IgD-negative memory B cell (primary cell): ENCODE measurements at regions not wholly inside any gene's neighbourhood (a gene's known extent, or its start where the extent isn't known, plus 50 kb on each side); places are given as distances from the start of the nearest gene placed in this dataset.

ENCODE experiments used
- H3K27ac Mint-ChIP-seq, 3 donors: one replicate each; pipeline ENCODE4 v1.8.0; 2020 to 2022; ENCODE audit warnings: mild to moderate bottlenecking in 3 of 3, mixed read lengths in 3 of 3, moderate library complexity in 1 of 3
- H3K27me3 Mint-ChIP-seq: one replicate; pipeline ENCODE4 v1.8.0; 2021; ENCODE audit warnings: mixed read lengths
- H3K36me3 Mint-ChIP-seq: one replicate; pipeline ENCODE4 v1.8.0; 2020; ENCODE audit warnings: mild to moderate bottlenecking, mixed read lengths
- H3K4me1 Mint-ChIP-seq, 3 donors: one replicate each; pipeline ENCODE4 v1.8.0; 2020 to 2022; ENCODE audit warnings: mixed read lengths in 3 of 3, mild to moderate bottlenecking in 1 of 3
- H3K4me3 Mint-ChIP-seq, 4 donors: one replicate each; pipeline ENCODE4 v1.8.0; 2020 to 2022; ENCODE audit warnings: mild to moderate bottlenecking in 4 of 4, mixed read lengths in 4 of 4, moderate library complexity in 3 of 4
- H3K9me3 Mint-ChIP-seq, 3 donors: one replicate each; pipeline ENCODE4 v1.8.0; 2020 to 2021; ENCODE audit warnings: mixed read lengths in 3 of 3, mild to moderate bottlenecking in 1 of 3

GRCh38 chr3:135487261-135487660 lies 478.3 kb upstream of the PPP2R3A start:
- Mint-ChIP-seq H3K4me3 (no peak overlapping the region), H3K27me3 (peaks cover 2% of the 10 kb centered on the region), H3K4me1 (peaks cover 0 to 1% (median 0%) of the 10 kb centered on the region in 3 donors), H3K27ac (no peak overlapping the region), H3K36me3 (no peaks in the 10 kb centered on the region), H3K9me3 (peaks cover 0 to 2% (median 0%) of the 10 kb centered on the region in 3 donors)

- Mint-ChIP-seq H3K27ac (peak overlapping the region in 1 of 3 donors; percentile 13), H3K4me1 (peaks cover 0 to 1% (median 0%) of the 10 kb centered on the region in 3 donors), H3K9me3 (peaks cover 0 to 2% (median 0%) of the 10 kb centered on the region in 3 donors), H3K4me3 (no peak overlapping the region), H3K36me3 (no peaks in the 10 kb centered on the region), H3K27me3 (no peaks in the 10 kb centered on the region)
Observed at GRCh38 chr3:135490219-135490915, 475.2 kb upstream of the PPP2R3A start.

- Mint-ChIP-seq H3K36me3 (no peaks in the 10 kb centered on the region), H3K27me3 (no peaks in the 10 kb centered on the region), H3K4me3 (no peak overlapping the region), H3K9me3 (peaks cover 0 to 2% (median 0%) of the 10 kb centered on the region in 3 donors), H3K27ac (no peak overlapping the region), H3K4me1 (peaks cover 0 to 1% (median 0%) of the 10 kb centered on the region in 3 donors)
Observed at GRCh38 chr3:135491491-135492205, 473.9 kb upstream of the PPP2R3A start.

GRCh38 chr3:135495891-135496290 lies 469.6 kb upstream of the PPP2R3A start:
- H3K4me1 Mint-ChIP-seq = no peaks in the 10 kb centered on the region
- H3K27me3 Mint-ChIP-seq = no peaks in the 10 kb centered on the region
- peaks cover 0 to 2% (median 0%) of the 10 kb centered on the region in 3 donors for H3K9me3 Mint-ChIP-seq
- H3K36me3 Mint-ChIP-seq = no peaks in the 10 kb centered on the region
- no peak overlapping the region for H3K27ac Mint-ChIP-seq
- no peak overlapping the region for H3K4me3 Mint-ChIP-seq

GRCh38 chr3:135497979-135498378 lies 467.5 kb upstream of the PPP2R3A start:
- Mint-ChIP-seq H3K9me3 (peaks cover 0 to 2% (median 0%) of the 10 kb centered on the region in 3 donors), H3K4me3 (no peak overlapping the region), H3K4me1 (peaks cover 6 to 8% (median 6%) of the 10 kb centered on the region in 3 donors), H3K27ac (no peak overlapping the region), H3K36me3 (no peaks in the 10 kb centered on the region), H3K27me3 (no peaks in the 10 kb centered on the region)

GRCh38 chr3:135499426-135499825 lies 466.1 kb upstream of the PPP2R3A start:
- H3K4me1 Mint-ChIP-seq = peaks cover 11 to 16% (median 16%) of the 10 kb centered on the region in 3 donors

GRCh38 chr3:135500034-135500433 lies 465.5 kb upstream of the PPP2R3A start:
- H3K36me3 Mint-ChIP-seq = peaks cover 1% of the 10 kb centered on the region
- peaks cover 11 to 16% (median 16%) of the 10 kb centered on the region in 3 donors for H3K4me1 Mint-ChIP-seq
- H3K27ac Mint-ChIP-seq = no peak overlapping the region
- peaks cover 3% of the 10 kb centered on the region for H3K27me3 Mint-ChIP-seq
- H3K9me3 Mint-ChIP-seq = peaks cover 0 to 2% (median 0%) of the 10 kb centered on the region in 3 donors
- H3K4me3 Mint-ChIP-seq = no peak overlapping the region

More at GRCh38 chr3:135499426-135499825, 466.1 kb upstream of the PPP2R3A start:
- Mint-ChIP-seq H3K27ac (no peak overlapping the region), H3K4me3 (no peak overlapping the region), H3K9me3 (peaks cover 0 to 2% (median 0%) of the 10 kb centered on the region in 3 donors), H3K27me3 (peaks cover 3% of the 10 kb centered on the region), H3K36me3 (peaks cover 1% of the 10 kb centered on the region)

- H3K27ac Mint-ChIP-seq = no peak overlapping the region
- H3K27me3 Mint-ChIP-seq = peaks cover 4% of the 10 kb centered on the region
- peaks cover 1% of the 10 kb centered on the region for H3K36me3 Mint-ChIP-seq
- H3K4me3 Mint-ChIP-seq = peak overlapping the region; percentile 6 to 87 (median 46)
- no peaks in the 10 kb centered on the region for H3K9me3 Mint-ChIP-seq
- peaks cover 11 to 16% (median 16%) of the 10 kb centered on the region in 3 donors for H3K4me1 Mint-ChIP-seq
Observed at GRCh38 chr3:135503065-135503759, 462.3 kb upstream of the PPP2R3A start.

- Mint-ChIP-seq H3K36me3 (peaks cover 1% of the 10 kb centered on the region), H3K27ac (no peak overlapping the region), H3K9me3 (peaks cover 0 to 2% (median 2%) of the 10 kb centered on the region in 3 donors), H3K4me3 (peak overlapping the region; percentile 6 to 87 (median 46)), H3K27me3 (peaks cover 4% of the 10 kb centered on the region), H3K4me1 (peaks cover 11 to 16% (median 16%) of the 10 kb centered on the region in 3 donors)
Observed at GRCh38 chr3:135503760-135504686, 461.5 kb upstream of the PPP2R3A start.

- H3K4me1 Mint-ChIP-seq = no peaks in the 10 kb centered on the region
- peak overlapping the region in 1 of 4 donors; percentile 20 for H3K4me3 Mint-ChIP-seq
- no peak overlapping the region for H3K27ac Mint-ChIP-seq
- no peaks in the 10 kb centered on the region for H3K27me3 Mint-ChIP-seq
- no peaks in the 10 kb centered on the region for H3K36me3 Mint-ChIP-seq
- H3K9me3 Mint-ChIP-seq = peaks cover 0 to 12% (median 8%) of the 10 kb centered on the region in 3 donors
Observed at GRCh38 chr3:135513106-135514059, 452.1 kb upstream of the PPP2R3A start.

GRCh38 chr3:135514060-135514448 lies 451.5 kb upstream of the PPP2R3A start:
- Mint-ChIP-seq H3K36me3 (no peaks in the 10 kb centered on the region), H3K4me3 (no peak overlapping the region), H3K4me1 (no peaks in the 10 kb centered on the region), H3K27me3 (peaks cover 2% of the 10 kb centered on the region), H3K27ac (no peak overlapping the region), H3K9me3 (peaks cover 0 to 10% (median 6%) of the 10 kb centered on the region in 3 donors)

- peaks cover 2% of the 10 kb centered on the region for H3K27me3 Mint-ChIP-seq
- peaks cover 0 to 6% (median 0%) of the 10 kb centered on the region in 3 donors for H3K9me3 Mint-ChIP-seq
- peak overlapping the region in 1 of 4 donors; percentile 2 for H3K4me3 Mint-ChIP-seq
- H3K4me1 Mint-ChIP-seq = no peaks in the 10 kb centered on the region
- no peak overlapping the region for H3K27ac Mint-ChIP-seq
- H3K36me3 Mint-ChIP-seq = no peaks in the 10 kb centered on the region
Observed at GRCh38 chr3:135516143-135516542, 449.4 kb upstream of the PPP2R3A start.

- Mint-ChIP-seq H3K4me3 (no peak overlapping the region), H3K9me3 (peaks cover 0 to 7% (median 5%) of the 10 kb centered on the region in 3 donors)
Observed at GRCh38 chr3:135528413-135529015, 437.0 kb upstream of the PPP2R3A start.

More at GRCh38 chr3:135528413-135529015, 437.0 kb upstream of the PPP2R3A start:
- Mint-ChIP-seq H3K27me3 (no peaks in the 10 kb centered on the region), H3K36me3 (no peaks in the 10 kb centered on the region), H3K27ac (no peak overlapping the region), H3K4me1 (no peaks in the 10 kb centered on the region)
